CD4-positive, alpha-beta memory T cell (primary cell): ENCODE measurements at regions not wholly inside any gene's neighbourhood (a gene's known extent, or its start where the extent isn't known, plus 50 kb on each side); places are given as distances from the start of the nearest gene placed in this dataset.

Experiments
- CTCF ChIA-PET: fragments of 350-600 bp; sonication (Branson Sonifier 250); formaldehyde crosslinking; loops from one replicate; lab custom pipeline; 2021; ENCODE audit warnings: inconsistent platforms; ENCODE audit not compliant: partially characterized antibody; lab: Charles Lee
- POLR2A ChIA-PET: fragments of 350-600 bp; sonication (Branson Sonifier 250); formaldehyde crosslinking; loops from one replicate; lab custom pipeline; 2021; ENCODE audit not compliant: partially characterized antibody; lab: Charles Lee
- DNase-seq, 5 donors: peaks; one replicate each; pipeline versions ENCODE4 v3.0.0 to v3.0.0-alpha.2; 2020 to 2022; ENCODE audit warnings: mixed read lengths in 1 of 5
- H3K27ac ChIP-seq: one replicate; pipeline ENCODE4 v1.7.0; 2013; ENCODE audit warnings: low read depth, low read length
- H3K27me3 ChIP-seq: 2 replicates; pipeline ENCODE4 v1.7.0; 2013; ENCODE audit warnings: mild to moderate bottlenecking, low read length, moderate library complexity; ENCODE audit not compliant: insufficient read depth
- H3K36me3 ChIP-seq: 2 replicates; pipeline ENCODE4 v1.7.0; 2013; ENCODE audit warnings: mild to moderate bottlenecking, low read length, moderate library complexity; ENCODE audit not compliant: insufficient read depth
- H3K4me1 ChIP-seq: 2 replicates; pipeline ENCODE4 v1.7.0; 2013; ENCODE audit warnings: mild to moderate bottlenecking, low read length, moderate library complexity; ENCODE audit not compliant: insufficient read depth
- H3K4me3 ChIP-seq, 2 donors: one replicate each; pipeline ENCODE4 v1.7.0; 2013; ENCODE audit warnings: low read length in 2 of 2, mild to moderate bottlenecking in 1 of 2
- H3K9me3 ChIP-seq, 2 donors: one replicate each; pipeline ENCODE4 v1.7.0; 2013; ENCODE audit warnings: low read length in 2 of 2, control low read depth in 1 of 2; ENCODE audit not compliant: control insufficient read depth in 1 of 2
- H3K27ac Mint-ChIP-seq, 7 donors: one replicate each; pipeline ENCODE4 v1.8.0; 2020 to 2021; ENCODE audit warnings: mixed read lengths in 7 of 7, mild to moderate bottlenecking in 6 of 7, inconsistent platforms in 3 of 7, moderate library complexity in 3 of 7
- H3K27me3 Mint-ChIP-seq, 2 donors: one replicate each; pipeline ENCODE4 v1.8.0; 2020 to 2021; ENCODE audit warnings: mixed read lengths in 2 of 2
- H3K36me3 Mint-ChIP-seq, 2 donors: one replicate each; pipeline ENCODE4 v1.8.0; 2020 to 2021; ENCODE audit warnings: mixed read lengths in 2 of 2, inconsistent platforms in 1 of 2, mild to moderate bottlenecking in 1 of 2
- H3K4me1 Mint-ChIP-seq, 4 donors: one replicate each; pipeline ENCODE4 v1.8.0; 2020 to 2021; ENCODE audit warnings: mixed read lengths in 4 of 4, mild to moderate bottlenecking in 1 of 4
- H3K4me3 Mint-ChIP-seq, 8 donors: one replicate each; pipeline ENCODE4 v1.8.0; 2020 to 2021; ENCODE audit warnings: mixed read lengths in 8 of 8, mild to moderate bottlenecking in 7 of 8, moderate library complexity in 6 of 8, inconsistent platforms in 3 of 8
- H3K9me3 Mint-ChIP-seq, 8 donors: one replicate each; pipeline ENCODE4 v1.8.0; 2020 to 2021; ENCODE audit warnings: mixed read lengths in 8 of 8, mild to moderate bottlenecking in 5 of 8, inconsistent platforms in 3 of 8, moderate library complexity in 1 of 8
- intact Hi-C: fragments of 100-400 bp; cut with micrococcal nuclease; formaldehyde crosslinking; loops from one replicate; pipeline ENCODE4 v1.15.1; 2023

DNA sequence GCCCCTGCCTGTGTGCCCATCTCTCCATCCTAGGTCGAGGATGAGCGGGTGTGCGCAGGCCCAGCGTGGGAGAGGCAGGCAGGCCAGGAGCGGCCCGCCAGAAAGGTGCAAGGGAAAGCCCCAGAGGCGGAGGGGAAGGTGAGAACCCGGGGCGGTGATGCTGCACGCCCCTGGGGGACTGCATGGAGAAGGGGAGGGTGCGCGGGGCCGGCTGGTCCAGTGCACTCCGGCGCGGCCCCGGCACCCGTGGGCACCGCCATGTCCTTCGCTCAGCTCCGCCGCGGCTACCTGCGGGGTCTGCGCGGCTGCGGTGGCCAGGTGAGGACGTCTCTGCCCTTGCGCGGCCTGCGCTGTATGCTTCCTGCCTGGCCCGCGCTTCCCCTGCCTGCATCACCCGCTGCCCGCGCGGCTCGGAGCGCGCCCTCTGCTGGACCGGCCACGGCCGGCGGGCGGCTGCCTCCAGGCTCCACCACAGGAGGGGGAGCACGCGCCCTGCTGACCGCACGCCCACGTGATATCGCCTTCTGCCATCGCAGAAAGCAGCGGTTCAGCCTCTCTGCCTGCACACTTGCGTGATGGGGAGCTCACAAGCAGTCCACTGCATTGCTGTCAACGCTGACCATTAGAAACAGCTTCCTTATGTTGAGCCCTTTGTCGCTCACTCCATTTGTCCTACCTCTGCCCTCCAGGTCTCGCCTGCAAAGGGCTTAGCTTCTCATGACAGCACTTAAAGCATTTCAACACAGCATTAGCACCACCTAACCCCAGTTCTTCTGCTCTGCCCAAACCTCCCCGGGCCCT lies 73.9 kb downstream of the CXCL12 start:
- H3K27me3 Mint-ChIP-seq, result peaks cover 9 to 14% of the 10 kb centered on the region in 2 donors
- intact Hi-C loops, result loop anchor here (1.0 kb wide), 1 partner anchor 621 kb away; no protein-coding TSS in a partner anchor
- peaks cover 7 to 13% (median 8%) of the 10 kb centered on the region in 4 donors for H3K4me1 Mint-ChIP-seq
- DNase-seq, result peak; percentile 41 to 69 (median 51)
- no peaks in the 10 kb centered on the region for H3K36me3 ChIP-seq
- no peaks in the 10 kb centered on the region for H3K36me3 Mint-ChIP-seq
- H3K9me3 ChIP-seq, result no peaks in the 10 kb centered on the region
- ChIA-PET POLR2A (interaction anchor here (1.6 kb wide), 1 partner anchor 621 kb away, joined by 5 read pairs; no protein-coding TSS in a partner anchor), CTCF (interaction anchor here (0.6 to 1.9 kb wide), 5 partner anchors 411 to 641 kb away, joined by 3 to 9 read pairs (median 5); no protein-coding TSS in a partner anchor)
- peak overlapping the region in 5 of 8 donors; percentile 26 to 64 (median 53) for H3K4me3 Mint-ChIP-seq
- H3K27ac ChIP-seq, result no peak overlapping the region
- H3K4me1 ChIP-seq, result no peaks in the 10 kb centered on the region
- H3K4me3 ChIP-seq, result peak overlapping the region in 1 of 2 donors; percentile 15
- no peaks in the 10 kb centered on the region for H3K27me3 ChIP-seq
- H3K9me3 Mint-ChIP-seq, result peaks cover 0 to under 1% (median 0%) of the 10 kb centered on the region in 8 donors
- H3K27ac Mint-ChIP-seq, result peak overlapping the region in 4 of 7 donors; percentile 5 to 87 (median 70)

DNA sequence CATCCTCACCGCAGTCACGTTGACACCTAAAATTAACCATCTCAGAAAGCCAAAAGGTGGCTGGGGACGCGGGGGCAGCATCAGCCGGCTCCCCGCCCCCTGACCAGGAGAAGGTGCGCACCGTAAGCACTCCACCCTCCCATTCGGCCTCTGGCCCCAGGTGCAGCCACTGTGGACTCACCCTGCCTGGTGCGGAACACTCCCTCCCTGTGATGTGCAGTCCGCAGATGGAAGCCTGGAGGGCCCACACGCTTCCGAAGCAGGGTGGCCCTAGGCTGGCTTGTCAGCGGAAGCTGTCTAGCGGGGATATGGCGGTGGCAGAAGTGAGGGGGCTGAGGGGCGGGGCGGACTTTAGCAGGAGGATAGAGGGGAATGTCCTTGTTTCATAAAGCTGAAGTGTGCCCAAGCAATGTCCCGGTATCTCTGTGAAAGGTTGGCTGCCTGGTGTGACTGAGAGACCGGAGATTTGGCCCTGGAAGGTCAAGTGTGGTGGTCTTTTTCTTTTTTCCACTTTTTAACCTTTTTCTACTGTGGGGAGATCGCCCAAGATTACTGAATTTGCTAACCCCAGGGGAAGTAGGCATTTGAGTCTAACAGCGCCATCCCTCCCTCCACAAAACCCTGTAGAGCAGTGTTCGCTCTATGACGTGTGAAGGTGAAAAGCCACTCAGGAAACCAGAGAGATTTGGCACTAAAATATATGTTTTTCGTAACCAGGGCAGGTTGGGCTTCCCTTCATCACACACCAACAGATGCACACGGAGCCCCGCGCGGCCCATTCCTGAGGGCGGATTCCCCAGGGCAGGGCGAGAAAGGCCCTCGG lies 74.7 kb downstream of the CXCL12 start:
- Histone ChIP-seq H3K4me1 (no peaks in the 10 kb centered on the region), H3K9me3 (no peaks in the 10 kb centered on the region), H3K36me3 (no peaks in the 10 kb centered on the region), H3K27me3 (no peaks in the 10 kb centered on the region), H3K4me3 (peak overlapping the region in 1 of 2 donors; percentile 15), H3K27ac (no peak overlapping the region)
- DNase-seq, result peak in 3 of 5 donors; percentile 1 to 27 (median 2)
- Mint-ChIP-seq H3K27me3 (peaks cover 9 to 14% of the 10 kb centered on the region in 2 donors), H3K4me1 (peaks cover 7 to 13% (median 8%) of the 10 kb centered on the region in 4 donors), H3K4me3 (peak overlapping the region in 6 of 8 donors; percentile 18 to 68 (median 56)), H3K36me3 (no peaks in the 10 kb centered on the region), H3K9me3 (no peaks in the 10 kb centered on the region), H3K27ac (peak overlapping the region in 2 of 7 donors; percentile 46 to 79)
- ChIA-PET CTCF (interaction anchor here (0.6 to 1.9 kb wide), 5 partner anchors 410 to 640 kb away, joined by 3 to 9 read pairs (median 5); no protein-coding TSS in a partner anchor), POLR2A (no interaction called here)
- intact Hi-C loops, result loop anchor here (10.0 kb wide), 1 partner anchor 545 kb away; no protein-coding TSS in a partner anchor

DNA sequence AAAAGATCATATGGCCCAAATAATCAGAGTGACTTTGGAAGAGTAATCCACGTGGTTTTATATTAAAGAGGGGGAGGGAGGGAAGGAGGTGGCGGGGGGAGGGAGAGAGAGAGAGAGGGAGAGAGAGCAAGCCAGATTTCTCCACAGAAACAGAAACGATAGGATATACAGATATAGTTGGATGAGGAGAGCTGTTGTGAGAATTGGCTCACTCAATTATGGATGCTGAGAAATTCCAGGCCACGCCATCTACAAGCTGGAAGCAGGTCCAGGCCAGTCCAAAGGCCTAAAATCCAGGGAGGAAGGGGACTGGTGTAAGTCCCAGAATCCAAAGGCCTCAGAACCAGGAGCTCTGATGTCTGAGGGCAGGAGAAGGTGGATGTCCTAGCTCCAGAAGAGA lies 75.5 kb downstream of the CXCL12 start:
- peaks cover 7 to 14% of the 10 kb centered on the region in 2 donors for H3K27me3 Mint-ChIP-seq
- Histone ChIP-seq H3K27me3 (no peaks in the 10 kb centered on the region), H3K9me3 (no peaks in the 10 kb centered on the region), H3K4me1 (no peaks in the 10 kb centered on the region), H3K36me3 (no peaks in the 10 kb centered on the region), H3K4me3 (no peak overlapping the region), H3K27ac (no peak overlapping the region)
- intact Hi-C loops, result loop anchor here (10.0 kb wide), 1 partner anchor 545 kb away; no protein-coding TSS in a partner anchor
- H3K9me3 Mint-ChIP-seq, result no peaks in the 10 kb centered on the region
- CTCF ChIA-PET, result interaction anchor here (1.1 kb wide), 1 partner anchor 620 kb away, joined by 4 read pairs; no protein-coding TSS in a partner anchor
- POLR2A ChIA-PET, result no interaction called here
- no peak for DNase-seq
- no peak overlapping the region for H3K27ac Mint-ChIP-seq
- H3K36me3 Mint-ChIP-seq, result no peaks in the 10 kb centered on the region
- peaks cover 7 to 13% (median 8%) of the 10 kb centered on the region in 4 donors for H3K4me1 Mint-ChIP-seq
- H3K4me3 Mint-ChIP-seq, result no peak overlapping the region

DNA sequence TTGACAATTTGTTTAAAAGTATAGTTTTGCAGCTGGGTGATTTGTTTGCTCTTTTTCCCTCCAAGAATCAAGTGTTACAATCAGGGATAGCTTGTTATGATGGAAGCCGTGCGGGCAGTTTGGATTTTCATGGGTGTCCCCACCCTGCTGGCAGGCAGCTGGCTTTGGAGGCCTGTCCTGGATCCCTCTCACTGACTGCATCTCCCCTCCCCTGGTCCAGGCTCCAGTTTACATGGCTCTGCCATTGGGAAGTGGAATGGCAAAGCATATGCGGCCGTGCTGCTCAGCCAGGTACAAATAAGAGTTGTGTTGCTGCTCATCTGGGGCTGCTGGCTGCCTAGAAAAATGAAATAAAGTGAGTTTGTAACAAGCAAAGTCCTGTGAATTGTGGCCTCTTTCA lies 76.0 kb downstream of the CXCL12 start:
- Mint-ChIP-seq H3K4me3 (peak overlapping the region in 1 of 8 donors; percentile 14), H3K36me3 (no peaks in the 10 kb centered on the region), H3K9me3 (peaks cover 0 to 3% (median 2%) of the 10 kb centered on the region in 8 donors), H3K27me3 (peaks cover 9 to 14% of the 10 kb centered on the region in 2 donors), H3K27ac (peak overlapping the region in 1 of 7 donors; percentile 3), H3K4me1 (peaks cover 7 to 13% (median 8%) of the 10 kb centered on the region in 4 donors)
- Histone ChIP-seq H3K36me3 (no peaks in the 10 kb centered on the region), H3K4me3 (no peak overlapping the region), H3K27ac (no peak overlapping the region), H3K4me1 (no peaks in the 10 kb centered on the region), H3K9me3 (no peaks in the 10 kb centered on the region), H3K27me3 (no peaks in the 10 kb centered on the region)
- intact Hi-C loops, result loop anchor here (10.0 kb wide), 1 partner anchor 546 kb away; no protein-coding TSS in a partner anchor
- POLR2A ChIA-PET, result no interaction called here
- CTCF ChIA-PET, result interaction anchor here (0.9 to 1.1 kb wide), 2 partner anchors 619 to 650 kb away, joined by 3 to 4 read pairs; no protein-coding TSS in a partner anchor
- DNase-seq, result no peak

DNA sequence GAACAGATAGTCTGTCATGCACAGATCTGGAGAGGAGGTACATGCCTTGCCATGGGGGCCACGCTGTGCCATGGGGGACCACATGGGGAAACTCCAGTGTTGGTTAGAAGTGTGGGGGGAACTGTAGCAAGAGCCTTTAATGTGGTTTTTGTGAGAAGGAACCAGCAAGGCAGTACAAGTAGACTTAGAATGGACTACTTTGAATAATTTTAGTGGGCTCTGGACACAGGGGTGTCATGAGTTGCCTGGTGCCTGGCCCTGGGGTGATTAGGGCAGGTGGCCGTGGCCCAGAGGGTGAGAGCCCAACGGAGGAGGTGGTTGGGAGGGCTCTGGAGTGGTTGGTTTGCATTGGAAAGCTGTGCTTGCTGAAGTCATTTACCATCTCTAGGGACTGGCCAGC lies 77.2 kb downstream of the CXCL12 start:
- CTCF ChIA-PET, result no interaction called here
- no peaks in the 10 kb centered on the region for H3K4me1 ChIP-seq
- H3K4me1 Mint-ChIP-seq, result peaks cover 7 to 13% (median 8%) of the 10 kb centered on the region in 4 donors
- H3K9me3 Mint-ChIP-seq, result peaks cover 0 to 6% (median 2%) of the 10 kb centered on the region in 8 donors
- DNase-seq, result no peak
- no peaks in the 10 kb centered on the region for H3K9me3 ChIP-seq
- POLR2A ChIA-PET, result no interaction called here
- H3K36me3 Mint-ChIP-seq, result no peaks in the 10 kb centered on the region
- peaks cover 9 to 11% of the 10 kb centered on the region in 2 donors for H3K27me3 Mint-ChIP-seq
- H3K27me3 ChIP-seq, result no peaks in the 10 kb centered on the region
- H3K27ac ChIP-seq, result no peak overlapping the region
- no peak overlapping the region for H3K4me3 Mint-ChIP-seq
- peak overlapping the region in 1 of 7 donors; percentile 61 for H3K27ac Mint-ChIP-seq
- H3K36me3 ChIP-seq, result no peaks in the 10 kb centered on the region
- H3K4me3 ChIP-seq, result no peak overlapping the region
- intact Hi-C loops, result loop anchor here (10.0 kb wide), 1 partner anchor 547 kb away; no protein-coding TSS in a partner anchor

DNA sequence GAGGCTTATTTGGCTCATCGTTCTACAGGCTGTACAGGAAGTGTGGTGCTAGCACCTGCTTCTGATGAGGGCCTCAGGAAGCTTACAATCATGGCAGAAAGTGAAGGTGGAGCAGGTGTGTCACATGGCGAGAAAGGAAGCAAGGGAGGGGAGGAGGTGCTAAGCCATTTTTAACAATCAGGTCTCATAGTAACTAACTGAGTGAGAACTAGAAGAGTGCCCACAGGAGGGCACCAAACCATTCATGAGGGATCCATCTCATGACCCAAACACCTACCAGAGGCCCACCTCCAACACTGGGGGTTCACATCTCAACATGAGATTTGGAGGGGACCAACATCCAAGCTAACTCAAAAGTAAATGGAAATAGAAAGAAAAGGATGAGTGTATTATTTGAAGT lies 78.1 kb downstream of the CXCL12 start:
- H3K4me1 Mint-ChIP-seq, result peaks cover 7 to 12% (median 8%) of the 10 kb centered on the region in 4 donors
- POLR2A ChIA-PET, result no interaction called here
- H3K27ac Mint-ChIP-seq, result no peak overlapping the region
- H3K36me3 ChIP-seq, result no peaks in the 10 kb centered on the region
- H3K4me3 Mint-ChIP-seq, result no peak overlapping the region
- no peak overlapping the region for H3K27ac ChIP-seq
- intact Hi-C loops, result loop anchor here (10.0 kb wide), 1 partner anchor 548 kb away; no protein-coding TSS in a partner anchor
- peaks cover 0 to 7% (median 2%) of the 10 kb centered on the region in 8 donors for H3K9me3 Mint-ChIP-seq
- H3K36me3 Mint-ChIP-seq, result no peaks in the 10 kb centered on the region
- no peaks in the 10 kb centered on the region for H3K27me3 ChIP-seq
- no peaks in the 10 kb centered on the region for H3K9me3 ChIP-seq
- no peak overlapping the region for H3K4me3 ChIP-seq
- CTCF ChIA-PET, result no interaction called here
- DNase-seq, result no peak
- H3K27me3 Mint-ChIP-seq, result peaks cover 7 to 8% of the 10 kb centered on the region in 2 donors
- H3K4me1 ChIP-seq, result no peaks in the 10 kb centered on the region
